ENCODE measurements at regions not wholly inside any gene's neighbourhood (a gene's known extent, or its start where the extent isn't known, plus 50 kb on each side); places are given as distances from the start of the nearest gene placed in this dataset.

DNA sequence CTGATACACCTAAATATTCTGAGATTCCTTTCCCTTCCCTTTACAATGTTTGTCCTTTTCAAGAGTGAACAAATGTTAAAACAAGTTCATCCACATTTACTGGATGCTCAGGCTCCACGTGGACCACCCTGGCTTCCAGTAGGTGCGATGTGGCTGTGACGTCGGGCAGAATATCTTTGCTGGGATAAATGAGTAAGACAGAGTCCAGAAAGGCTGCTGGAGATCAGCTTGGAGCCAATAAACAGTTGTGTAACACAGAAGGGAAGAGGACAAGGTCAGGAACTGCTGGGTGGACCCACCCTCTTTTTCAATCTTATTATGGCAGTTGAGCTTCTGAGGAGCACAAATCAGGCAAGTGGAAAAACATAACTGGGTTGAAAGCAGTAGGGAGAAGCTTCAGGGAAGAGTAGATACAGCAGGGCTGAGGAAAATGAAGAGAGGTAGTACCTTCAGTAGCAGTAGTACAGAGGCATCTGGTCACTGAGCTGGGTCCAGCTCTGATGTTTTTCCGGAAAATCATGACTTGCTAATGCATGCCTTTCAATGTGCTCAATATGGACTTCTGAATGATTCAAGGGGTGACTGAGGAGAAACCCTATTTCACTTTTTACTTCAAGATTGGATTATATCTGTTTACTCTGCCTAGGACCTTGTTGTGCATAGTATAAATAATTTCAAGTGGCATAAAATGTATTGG lies 171.8 kb upstream of the MAD2L1 start:
- H3K9me3 Mint-ChIP-seq, result peaks cover 0 to 2% (median 0%) of the 10 kb centered on the region in 7 donors
- Histone ChIP-seq H3K27ac (ENCODE audit: low read depth in 1 of 2, low read length in 2 of 2) (no peak overlapping the region), H3K79me2 (ENCODE audit: insufficient read depth, low read length) (no peaks in the 10 kb centered on the region), H3K9me3 (replicated peaks in 1 of 2; ENCODE audit: control insufficient read depth in 1 of 2, insufficient read depth in 1 of 2, low read length in 2 of 2) (no peaks in the 10 kb centered on the region), H3K4me2 (replicated peaks; ENCODE audit: extremely low read depth, low read length, poor library complexity, severe bottlenecking) (no peak overlapping the region), H3K4me3 (replicated peaks in 1 of 3; ENCODE audit: low read depth in 2 of 3, low read length in 3 of 3) (no peak overlapping the region), H3K36me3 (replicated peaks in 1 of 2; ENCODE audit: control insufficient read depth in 1 of 2, insufficient read depth in 2 of 2, low read length in 2 of 2) (no peaks in the 10 kb centered on the region), H3K4me1 (ENCODE audit: control insufficient read depth in 1 of 2, insufficient read depth in 2 of 2, low read length in 2 of 2) (no peaks in the 10 kb centered on the region), H2AFZ (ENCODE audit: insufficient read depth, low read depth, low read length, poor library complexity, severe bottlenecking) (no peak overlapping the region), H4K20me1 (ENCODE audit: insufficient read depth, low read length) (no peaks in the 10 kb centered on the region), H3K27me3 (ENCODE audit: control insufficient read depth in 2 of 2, insufficient read depth in 2 of 2, low read length in 2 of 2) (no peaks in the 10 kb centered on the region), H3K9ac (ENCODE audit: insufficient read depth, low read length, poor library complexity, severe bottlenecking) (no peak overlapping the region)
- no peaks in the 10 kb centered on the region for H3K4me1 Mint-ChIP-seq
- H3K36me3 Mint-ChIP-seq, result no peaks in the 10 kb centered on the region
- no peak overlapping the region for H3K27ac Mint-ChIP-seq
- no peak overlapping the region for H3K4me3 Mint-ChIP-seq
- intact Hi-C loops (cut with micrococcal nuclease), result no loop called here
- TF ChIP-seq, protein P1, sequence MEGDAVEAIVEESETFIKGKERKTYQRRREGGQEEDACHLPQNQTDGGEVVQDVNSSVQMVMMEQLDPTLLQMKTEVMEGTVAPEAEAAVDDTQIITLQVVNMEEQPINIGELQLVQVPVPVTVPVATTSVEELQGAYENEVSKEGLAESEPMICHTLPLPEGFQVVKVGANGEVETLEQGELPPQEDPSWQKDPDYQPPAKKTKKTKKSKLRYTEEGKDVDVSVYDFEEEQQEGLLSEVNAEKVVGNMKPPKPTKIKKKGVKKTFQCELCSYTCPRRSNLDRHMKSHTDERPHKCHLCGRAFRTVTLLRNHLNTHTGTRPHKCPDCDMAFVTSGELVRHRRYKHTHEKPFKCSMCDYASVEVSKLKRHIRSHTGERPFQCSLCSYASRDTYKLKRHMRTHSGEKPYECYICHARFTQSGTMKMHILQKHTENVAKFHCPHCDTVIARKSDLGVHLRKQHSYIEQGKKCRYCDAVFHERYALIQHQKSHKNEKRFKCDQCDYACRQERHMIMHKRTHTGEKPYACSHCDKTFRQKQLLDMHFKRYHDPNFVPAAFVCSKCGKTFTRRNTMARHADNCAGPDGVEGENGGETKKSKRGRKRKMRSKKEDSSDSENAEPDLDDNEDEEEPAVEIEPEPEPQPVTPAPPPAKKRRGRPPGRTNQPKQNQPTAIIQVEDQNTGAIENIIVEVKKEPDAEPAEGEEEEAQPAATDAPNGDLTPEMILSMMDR (IDR thresholded peaks at IDR 0.05), result no peak
- no peak for DNase-seq
- peaks cover 0 to 3% (median 2%) of the 10 kb centered on the region in 3 donors for H3K27me3 Mint-ChIP-seq (ENCODE audit: low read depth in 3 of 3)
- 100% methylated on average over 5 of the region's 5 CpGs for WGBS (ENCODE audit: insufficient coverage)

GRCh38 chr4:120236873-120237272 lies 170.2 kb upstream of the MAD2L1 start:
- H3K36me3 ChIP-seq (replicated peaks in 1 of 2; ENCODE audit: control insufficient read depth in 1 of 2, insufficient read depth in 2 of 2, low read length in 2 of 2), result no peaks in the 10 kb centered on the region
- H3K27me3 Mint-ChIP-seq (ENCODE audit: low read depth in 3 of 3), result peaks cover 0 to 3% (median 2%) of the 10 kb centered on the region in 3 donors
- intact Hi-C loops (cut with micrococcal nuclease), result no loop called here
- no peaks in the 10 kb centered on the region for H3K79me2 ChIP-seq (ENCODE audit: insufficient read depth, low read length)
- H4K20me1 ChIP-seq (ENCODE audit: insufficient read depth, low read length), result no peaks in the 10 kb centered on the region
- TF ChIP-seq, protein P1 (IDR thresholded peaks at IDR 0.05), result no peak
- H2AFZ ChIP-seq (ENCODE audit: insufficient read depth, low read depth, low read length, poor library complexity, severe bottlenecking), result no peak overlapping the region
- no peak overlapping the region for H3K27ac ChIP-seq (ENCODE audit: low read depth in 1 of 2, low read length in 2 of 2)
- no peak overlapping the region for H3K4me3 Mint-ChIP-seq
- no peak overlapping the region for H3K27ac Mint-ChIP-seq
- H3K9me3 Mint-ChIP-seq, result peaks cover 0 to 4% (median 2%) of the 10 kb centered on the region in 7 donors
- H3K4me2 ChIP-seq (replicated peaks; ENCODE audit: extremely low read depth, low read length, poor library complexity, severe bottlenecking), result no peak overlapping the region
- H3K27me3 ChIP-seq (ENCODE audit: control insufficient read depth in 2 of 2, insufficient read depth in 2 of 2, low read length in 2 of 2), result no peaks in the 10 kb centered on the region
- no peaks in the 10 kb centered on the region for H3K4me1 ChIP-seq (ENCODE audit: control insufficient read depth in 1 of 2, insufficient read depth in 2 of 2, low read length in 2 of 2)
- DNase-seq, result no peak
- H3K4me3 ChIP-seq (replicated peaks in 1 of 3; ENCODE audit: low read depth in 2 of 3, low read length in 3 of 3), result no peak overlapping the region
- no peaks in the 10 kb centered on the region for H3K36me3 Mint-ChIP-seq
- no peaks in the 10 kb centered on the region for H3K9me3 ChIP-seq (replicated peaks in 1 of 2; ENCODE audit: control insufficient read depth in 1 of 2, insufficient read depth in 1 of 2, low read length in 2 of 2)
- no peak overlapping the region for H3K9ac ChIP-seq (ENCODE audit: insufficient read depth, low read length, poor library complexity, severe bottlenecking)
- WGBS (ENCODE audit: insufficient coverage), result 82% methylated on average over 3 of the region's 5 CpGs
- H3K4me1 Mint-ChIP-seq, result no peaks in the 10 kb centered on the region
